ENCODE measurements at regions not wholly inside any gene's neighbourhood (a gene's known extent, or its start where the extent isn't known, plus 50 kb on each side); places are given as distances from the start of the nearest gene placed in this dataset.

- H3K36me3 ChIP-seq (ENCODE audit: low read depth, low read length), result no peaks in the 10 kb centered on the region
- peak; percentile 29; the same call in 1 of the 2 replicates for ATAC-seq
- DNase-seq, result peak; percentile 17
- BruUV-seq (replicated peaks), result no TSS peak
- no peak for TF ChIP-seq EZH2phosphoT487 (IDR thresholded peaks at IDR 0.05; ENCODE audit: borderline replicate concordance, low read length)
- POLR2A ChIA-PET (ENCODE audit: unreplicated experiment), result no interaction called here
- intact Hi-C loops (cut with micrococcal nuclease), result no loop called here
- H3F3A ChIP-seq (ENCODE audit: low read length, unreplicated experiment), result no peaks in the 10 kb centered on the region
- CTCF ChIA-PET, result no interaction called here
- H3K4me1 ChIP-seq (ENCODE audit: insufficient read depth, low read length), result no peaks in the 10 kb centered on the region
- H3K27me3 ChIP-seq (ENCODE audit: low read length), result no peaks in the 10 kb centered on the region
- H3K4me2 ChIP-seq (ENCODE audit: low read length), result no peak overlapping the region
- H3K9ac ChIP-seq (ENCODE audit: low read length), result no peak overlapping the region
- H2AFZ ChIP-seq (ENCODE audit: low read length), result no peak overlapping the region
- H3K4me3 ChIP-seq (ENCODE audit: low read length), result no peak overlapping the region
- no peak overlapping the region for H3K27ac ChIP-seq (ENCODE audit: low read length)
- no peaks in the 10 kb centered on the region for H3K79me2 ChIP-seq (ENCODE audit: low read length)
- no peaks in the 10 kb centered on the region for H3K9me3 ChIP-seq (ENCODE audit: low read length)
- H3K9me2 ChIP-seq (replicated peaks; ENCODE audit: low read length), result no peaks in the 10 kb centered on the region
- no peaks in the 10 kb centered on the region for H4K20me1 ChIP-seq (ENCODE audit: low read length)
Measured at GRCh38 chr4:53682196-53682595, 90.9 kb upstream of the LNX1 start.

DNA sequence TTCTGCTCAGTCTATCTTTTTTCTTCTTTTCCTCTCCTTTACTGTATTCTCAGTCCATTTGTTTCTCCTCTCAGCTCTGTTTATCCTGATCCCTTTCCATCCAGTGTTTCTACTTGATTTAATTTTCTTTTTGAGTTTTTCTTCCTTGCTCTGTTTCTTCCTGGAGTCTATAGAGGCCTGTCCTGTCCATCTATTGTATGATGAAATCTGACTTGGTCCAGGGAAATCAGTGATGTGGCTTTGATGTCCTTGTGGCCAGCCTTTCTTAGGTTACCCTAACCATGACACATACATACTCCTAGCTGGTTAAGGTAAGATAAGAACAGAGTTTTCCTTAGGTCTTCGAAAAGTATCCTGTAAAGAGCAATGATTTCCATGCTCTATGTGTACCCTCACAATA lies 89.3 kb upstream of the LNX1 start:
- Histone ChIP-seq H4K20me1 (ENCODE audit: low read length) (no peaks in the 10 kb centered on the region), H3K4me2 (ENCODE audit: low read length) (no peak overlapping the region), H3K27ac (ENCODE audit: low read length) (no peak overlapping the region), H3K9ac (ENCODE audit: low read length) (no peak overlapping the region), H3K4me3 (ENCODE audit: low read length) (no peak overlapping the region), H2AFZ (ENCODE audit: low read length) (no peak overlapping the region), H3F3A (ENCODE audit: low read length, unreplicated experiment) (no peaks in the 10 kb centered on the region), H3K27me3 (ENCODE audit: low read length) (no peaks in the 10 kb centered on the region), H3K9me3 (ENCODE audit: low read length) (no peaks in the 10 kb centered on the region), H3K9me2 (replicated peaks; ENCODE audit: low read length) (no peaks in the 10 kb centered on the region), H3K4me1 (ENCODE audit: insufficient read depth, low read length) (no peaks in the 10 kb centered on the region), H3K79me2 (ENCODE audit: low read length) (no peaks in the 10 kb centered on the region), H3K36me3 (ENCODE audit: low read depth, low read length) (no peaks in the 10 kb centered on the region)
- BruUV-seq (replicated peaks), result no TSS peak
- intact Hi-C loops (cut with micrococcal nuclease), result no loop called here
- ChIA-PET CTCF (interaction anchor here (0.7 kb wide), 2 partner anchors 227 to 553 kb away, joined by 3 to 4 read pairs; no protein-coding TSS in a partner anchor), POLR2A (ENCODE audit: unreplicated experiment) (no interaction called here)
- DNase-seq (no peak), ATAC-seq (no peak)
- TF ChIP-seq EZH2 (IDR thresholded peaks at IDR 0.05; ENCODE audit: low read length, unreplicated experiment), result no peak
- no peak for TF ChIP-seq EZH2phosphoT487 (IDR thresholded peaks at IDR 0.05; ENCODE audit: borderline replicate concordance, low read length)
- TF ChIP-seq CTCF (conservative IDR thresholded peaks at IDR 0.05; ENCODE audit: low read depth, low read length), result no peak

- Histone ChIP-seq H3K9ac (ENCODE audit: low read length) (no peak overlapping the region), H3K9me3 (ENCODE audit: low read length) (no peaks in the 10 kb centered on the region), H3K4me3 (ENCODE audit: low read length) (no peak overlapping the region), H3K9me2 (replicated peaks; ENCODE audit: low read length) (no peaks in the 10 kb centered on the region), H3F3A (ENCODE audit: low read length, unreplicated experiment) (no peaks in the 10 kb centered on the region), H3K36me3 (ENCODE audit: low read depth, low read length) (no peaks in the 10 kb centered on the region), H3K27ac (ENCODE audit: low read length) (no peak overlapping the region), H4K20me1 (ENCODE audit: low read length) (no peaks in the 10 kb centered on the region), H3K79me2 (ENCODE audit: low read length) (no peaks in the 10 kb centered on the region), H3K4me2 (ENCODE audit: low read length) (no peak overlapping the region), H3K4me1 (ENCODE audit: insufficient read depth, low read length) (no peaks in the 10 kb centered on the region), H3K27me3 (ENCODE audit: low read length) (no peaks in the 10 kb centered on the region), H2AFZ (ENCODE audit: low read length) (no peak overlapping the region)
- intact Hi-C loops (cut with micrococcal nuclease), result no loop called here
- BruUV-seq (replicated peaks), result no TSS peak
- ChIA-PET CTCF (interaction anchor here (0.7 kb wide), 2 partner anchors 228 to 554 kb away, joined by 3 to 4 read pairs; no protein-coding TSS in a partner anchor), POLR2A (ENCODE audit: unreplicated experiment) (no interaction called here)
- TF ChIP-seq EZH2 (IDR thresholded peaks at IDR 0.05; ENCODE audit: low read length, unreplicated experiment) (no peak), EZH2phosphoT487 (IDR thresholded peaks at IDR 0.05; ENCODE audit: borderline replicate concordance, low read length) (no peak), CTCF (conservative IDR thresholded peaks at IDR 0.05; ENCODE audit: low read depth, low read length) (no peak)
- no peak for ATAC-seq
- no peak for DNase-seq
Measured at GRCh38 chr4:53680168-53680567, 88.9 kb upstream of the LNX1 start.
